ENCODE measurements at regions not wholly inside any gene's neighbourhood (a gene's known extent, or its start where the extent isn't known, plus 50 kb on each side); places are given as distances from the start of the nearest gene placed in this dataset.

DNA sequence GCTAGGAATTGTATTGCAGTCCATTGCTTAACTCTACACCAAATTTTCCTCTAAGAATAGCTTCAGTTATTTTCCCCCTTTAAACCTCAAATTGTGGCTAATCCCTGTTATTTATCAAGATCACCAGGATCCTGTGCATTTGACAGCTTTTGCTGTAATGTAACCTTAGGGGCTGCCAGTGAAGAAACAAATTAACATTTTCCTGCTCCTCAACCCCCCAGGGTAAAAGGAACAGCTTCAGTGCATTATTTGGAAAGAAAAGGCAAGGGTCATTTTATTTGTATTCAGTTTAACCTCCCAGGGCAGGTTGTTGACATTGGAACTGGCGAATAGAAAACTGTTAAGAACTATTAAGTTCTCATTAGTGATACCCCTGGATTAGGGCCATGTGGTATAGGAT lies 57.0 kb downstream of the PCDH20 start:
- no peak for TF ChIP-seq POLR2A (IDR thresholded peaks at IDR 0.05)
- TF ChIP-seq, protein P1, sequence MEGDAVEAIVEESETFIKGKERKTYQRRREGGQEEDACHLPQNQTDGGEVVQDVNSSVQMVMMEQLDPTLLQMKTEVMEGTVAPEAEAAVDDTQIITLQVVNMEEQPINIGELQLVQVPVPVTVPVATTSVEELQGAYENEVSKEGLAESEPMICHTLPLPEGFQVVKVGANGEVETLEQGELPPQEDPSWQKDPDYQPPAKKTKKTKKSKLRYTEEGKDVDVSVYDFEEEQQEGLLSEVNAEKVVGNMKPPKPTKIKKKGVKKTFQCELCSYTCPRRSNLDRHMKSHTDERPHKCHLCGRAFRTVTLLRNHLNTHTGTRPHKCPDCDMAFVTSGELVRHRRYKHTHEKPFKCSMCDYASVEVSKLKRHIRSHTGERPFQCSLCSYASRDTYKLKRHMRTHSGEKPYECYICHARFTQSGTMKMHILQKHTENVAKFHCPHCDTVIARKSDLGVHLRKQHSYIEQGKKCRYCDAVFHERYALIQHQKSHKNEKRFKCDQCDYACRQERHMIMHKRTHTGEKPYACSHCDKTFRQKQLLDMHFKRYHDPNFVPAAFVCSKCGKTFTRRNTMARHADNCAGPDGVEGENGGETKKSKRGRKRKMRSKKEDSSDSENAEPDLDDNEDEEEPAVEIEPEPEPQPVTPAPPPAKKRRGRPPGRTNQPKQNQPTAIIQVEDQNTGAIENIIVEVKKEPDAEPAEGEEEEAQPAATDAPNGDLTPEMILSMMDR (IDR thresholded peaks at IDR 0.05): no peak

Data from Peyer's patch (tissue), 4 donors.